Erythroblast (primary cell): ENCODE measurements at regions not wholly inside any gene's neighbourhood (a gene's known extent, or its start where the extent isn't known, plus 50 kb on each side); places are given as distances from the start of the nearest gene placed in this dataset.
A peak's percentile ranks its signal among the peaks of the same experiment; 100 is the strongest.

Experiments used
- DNase-seq, 2 experiments: peaks; one replicate each; lab custom pipeline; 2025; lab: John Stamatoyannopoulos, UW
- GATA1 ChIP-seq: IDR thresholded peaks from 2 replicates; pipeline ENCODE4 v1.6.1; 2011; ENCODE audit warnings: low read depth, mild to moderate bottlenecking, control low read depth, low read length, moderate library complexity
- POLR2A ChIP-seq: IDR thresholded peaks from 2 replicates; pipeline ENCODE4 v1.6.1; 2011; ENCODE audit warnings: mild to moderate bottlenecking, low read length

- TF ChIP-seq POLR2A (no peak), GATA1 (no peak)
- no peak for DNase-seq
Measured at GRCh38 chr16:52294660-52295059, 252.3 kb downstream of the TOX3 start.

GRCh38 chr16:52293204-52293603 is 253.7 kb downstream of the TOX3 start:
- TF ChIP-seq GATA1, result no peak
- no peak for TF ChIP-seq POLR2A
- DNase-seq, result no peak

- no peak for DNase-seq
- TF ChIP-seq GATA1 (no peak), POLR2A (no peak)
Measured at GRCh38 chr16:52283584-52284375, 263.2 kb downstream of the TOX3 start.

- TF ChIP-seq GATA1, result no peak
- TF ChIP-seq POLR2A, result no peak
Measured at GRCh38 chr16:52283018-52283417, 263.9 kb downstream of the TOX3 start.

DNA sequence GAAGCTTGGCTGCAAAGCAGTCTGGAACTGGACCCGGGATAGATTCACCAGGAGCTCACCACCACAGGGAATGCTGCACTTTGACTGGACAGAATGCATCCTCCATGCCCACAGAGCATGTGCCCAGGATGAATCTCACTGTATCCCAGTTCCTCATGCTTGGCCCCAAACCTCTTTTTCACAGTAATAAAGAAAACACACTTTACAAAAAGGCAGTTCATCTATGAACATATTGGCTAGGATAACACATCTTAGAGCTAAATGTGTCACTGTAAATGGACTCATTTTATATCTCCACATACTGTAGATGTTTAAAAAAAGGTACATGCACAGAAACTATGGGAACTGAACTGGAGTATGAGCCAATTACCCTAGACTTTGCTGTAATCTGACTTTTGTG is 266.9 kb downstream of the TOX3 start:
- TF ChIP-seq POLR2A (no peak), GATA1 (no peak)

More at GRCh38 chr16:52283018-52283417, 263.9 kb downstream of the TOX3 start:
- no peak for DNase-seq

DNA sequence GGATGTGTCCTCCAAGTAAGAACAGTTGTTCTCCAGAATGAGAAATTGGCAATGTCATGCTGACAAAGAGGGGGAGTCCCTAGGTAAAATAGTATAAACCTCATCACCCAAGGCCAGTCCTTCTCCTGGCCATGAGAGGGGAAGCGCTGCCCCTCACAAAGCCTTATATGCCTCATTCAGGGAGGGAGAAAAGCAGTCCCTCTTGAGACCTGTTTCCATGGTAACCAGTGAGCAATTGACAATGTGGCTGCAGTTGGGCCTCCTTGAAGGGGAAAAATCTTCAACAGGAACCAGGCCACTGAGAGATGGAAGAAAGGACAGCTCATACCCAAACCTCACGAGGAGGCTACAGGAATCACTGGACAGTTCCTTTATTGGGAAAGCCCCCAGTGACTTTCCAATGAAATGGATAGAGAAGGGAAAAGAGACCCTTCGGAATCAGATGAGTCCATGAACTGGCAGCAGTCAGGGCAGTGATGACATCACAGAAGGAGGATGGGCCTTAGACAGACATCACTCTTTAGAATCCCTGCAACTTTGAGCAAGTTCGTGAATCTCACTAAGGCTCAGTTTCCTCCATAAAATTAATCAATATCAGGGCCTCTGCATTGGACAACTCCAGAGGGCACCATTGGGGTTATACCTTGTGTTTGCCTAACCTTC is 275.7 kb downstream of the TOX3 start:
- no peak for DNase-seq
- TF ChIP-seq GATA1 (no peak), POLR2A (no peak)

More for the DNA sequence above, 266.9 kb downstream of the TOX3 start:
- DNase-seq, result no peak

DNA sequence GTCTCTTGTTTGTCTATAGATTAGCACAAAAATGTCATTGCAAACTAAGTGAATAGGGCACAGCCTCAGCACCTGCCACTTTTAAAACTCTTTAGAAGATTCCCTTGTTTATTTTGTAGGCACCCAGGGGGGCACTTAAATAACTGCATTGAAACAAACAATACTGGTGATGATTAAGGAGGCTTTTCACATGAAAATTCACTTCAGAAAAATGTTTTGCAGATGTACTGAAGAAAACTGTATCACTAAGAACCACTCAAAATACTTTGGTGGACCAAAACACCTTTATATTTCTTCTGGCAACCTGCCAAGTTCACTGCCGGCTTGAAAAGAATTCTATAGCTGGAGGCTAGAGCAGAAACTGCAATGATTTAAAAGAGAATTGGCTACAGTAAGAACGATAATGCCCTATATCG is 281.5 kb downstream of the TOX3 start:
- TF ChIP-seq GATA1, result no peak
- TF ChIP-seq POLR2A, result no peak
- no peak for DNase-seq

DNA sequence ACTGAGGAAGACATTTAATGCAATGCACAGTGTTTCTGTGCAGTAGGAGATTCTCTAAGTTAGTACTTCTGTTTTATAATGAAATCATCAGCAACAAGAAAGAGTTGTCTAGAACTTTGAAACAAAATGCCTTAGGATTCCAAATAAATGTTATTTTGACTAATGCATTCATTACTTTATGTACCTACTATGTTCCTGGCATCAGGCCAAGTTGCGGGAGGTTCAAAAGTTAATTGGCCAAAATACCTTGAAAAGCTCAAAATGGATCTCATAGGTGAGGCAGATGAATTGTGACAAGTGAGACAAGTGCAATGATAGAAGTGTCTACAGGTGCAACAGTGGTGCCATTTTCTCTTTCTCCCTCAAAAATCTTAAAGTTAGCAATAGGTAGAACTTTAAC is 289.4 kb downstream of the TOX3 start:
- TF ChIP-seq GATA1, result no peak
- no peak for TF ChIP-seq POLR2A
- peak in 1 of 2 experiments; percentile 4 for DNase-seq

DNA sequence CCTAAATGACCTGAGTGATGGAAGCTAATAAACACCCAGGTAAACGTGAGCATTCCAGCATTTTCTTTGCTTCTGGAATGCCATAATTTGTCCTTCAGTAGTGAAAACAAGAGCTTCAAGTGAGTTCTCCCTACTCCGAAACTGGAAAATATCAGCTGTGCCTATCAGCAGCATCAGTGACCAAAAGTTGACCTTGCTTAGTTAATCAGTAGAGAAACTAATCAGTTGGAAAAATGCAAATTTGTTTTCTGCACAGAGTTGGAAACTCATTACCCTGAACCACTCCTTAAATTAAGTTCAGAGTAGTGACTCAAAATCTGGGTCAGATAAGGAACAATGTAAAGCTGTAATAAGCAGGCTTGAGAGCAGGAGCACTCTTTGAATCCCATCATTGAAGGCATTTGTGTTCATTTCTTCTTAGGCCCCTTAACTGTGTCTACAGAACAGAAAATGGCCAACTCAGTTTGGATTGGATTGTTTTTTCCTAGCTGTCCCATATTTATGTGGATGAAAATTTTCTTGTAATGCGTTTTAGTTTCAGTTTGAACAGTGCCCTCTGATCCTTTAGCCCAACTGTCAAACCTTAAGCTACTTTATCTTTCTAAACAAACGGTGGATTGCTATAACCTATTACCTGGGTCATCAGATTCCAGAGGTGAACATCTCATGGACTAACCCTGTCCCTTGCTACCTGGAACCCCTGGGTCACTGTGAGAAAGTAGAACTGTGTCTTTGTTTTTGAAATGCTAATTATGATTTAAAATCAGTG is 290.4 kb downstream of the TOX3 start:
- DNase-seq, result no peak
- TF ChIP-seq POLR2A (no peak), GATA1 (no peak)

DNA sequence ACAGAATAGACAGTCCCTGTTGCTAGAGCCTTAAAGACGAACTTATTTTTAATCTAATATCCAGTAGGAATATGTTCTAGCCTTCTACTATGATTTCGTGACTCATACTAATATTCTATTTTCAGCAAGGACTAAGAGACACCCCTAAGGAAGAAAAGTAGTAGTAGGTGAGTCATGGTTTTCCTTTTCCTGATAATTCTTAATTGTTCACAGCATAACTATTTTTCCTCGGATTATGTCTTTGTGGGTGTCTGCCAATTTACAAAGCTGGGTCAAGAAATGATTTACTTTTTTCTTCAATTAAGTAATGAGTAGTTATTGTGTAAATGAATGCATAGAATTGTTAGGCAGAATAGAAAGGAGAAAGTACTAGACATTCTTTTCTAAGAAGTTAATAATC is 292.2 kb downstream of the TOX3 start:
- TF ChIP-seq POLR2A, result no peak
- no peak for TF ChIP-seq GATA1
- DNase-seq, result no peak

- TF ChIP-seq GATA1, result no peak
- TF ChIP-seq POLR2A, result no peak
- no peak for DNase-seq
Measured at GRCh38 chr16:52252680-52253079, 294.3 kb downstream of the TOX3 start.

- TF ChIP-seq POLR2A (no peak), GATA1 (no peak)
- DNase-seq, result no peak
Measured at GRCh38 chr16:52251495-52251894, 295.4 kb downstream of the TOX3 start.

- TF ChIP-seq GATA1, result no peak
- TF ChIP-seq POLR2A, result no peak
- no peak for DNase-seq
Measured at GRCh38 chr16:52247737-52248136, 299.2 kb downstream of the TOX3 start.

GRCh38 chr16:52238710-52239109 is 308.2 kb downstream of the TOX3 start:
- TF ChIP-seq POLR2A (no peak), GATA1 (no peak)
- DNase-seq, result no peak
